Kidney (tissue), 13 donors: ENCODE measurements at regions not wholly inside any gene's neighbourhood (a gene's known extent, or its start where the extent isn't known, plus 50 kb on each side); places are given as distances from the start of the nearest gene placed in this dataset.
A peak's percentile ranks its signal among the peaks of the same experiment; 100 is the strongest.

Experiments used
- DNase-seq, 5 donors: peaks; one replicate each; pipeline ENCODE4 v3.0.0-alpha.2; 2013 to 2020
- FAIRE-seq: peaks from 2 replicates; lab custom pipeline; 2012; peaks lifted over from hg19 to GRCh38; lab: Jason Lieb, UNC
- H3K27ac ChIP-seq, 2 donors: one replicate each; pipeline ENCODE4 v1.7.0; 2013; ENCODE audit warnings: low read depth in 2 of 2, low read length in 2 of 2, inconsistent platforms in 1 of 2
- H3K27me3 ChIP-seq: one replicate; pipeline ENCODE4 v1.7.1; 2013; ENCODE audit warnings: low read length, inconsistent platforms; ENCODE audit not compliant: control insufficient read depth, insufficient read depth
- H3K36me3 ChIP-seq, 3 donors: one replicate each; pipeline versions ENCODE4 v1.7.0 to v1.7.1; 2013; ENCODE audit warnings: low read length in 3 of 3, control low read depth in 1 of 3, inconsistent platforms in 1 of 3; ENCODE audit not compliant: insufficient read depth in 3 of 3, control insufficient read depth in 2 of 3
- H3K4me1 ChIP-seq, 3 donors: one replicate each; pipeline versions ENCODE4 v1.7.0 to v1.7.1; 2013; ENCODE audit warnings: low read length in 3 of 3, inconsistent platforms in 1 of 3, low read depth in 1 of 3; ENCODE audit not compliant: control insufficient read depth in 2 of 3, insufficient read depth in 2 of 3
- H3K4me3 ChIP-seq, 3 donors: one replicate each; pipeline versions ENCODE4 v1.7.0 to v1.8.1; 2013; ENCODE audit warnings: low read length in 3 of 3, control low read depth in 1 of 3, inconsistent platforms in 1 of 3
- H3K9ac ChIP-seq, 3 donors: one replicate each; pipeline versions ENCODE4 v1.7.0 to v1.7.1; 2013; ENCODE audit warnings: low read length in 3 of 3, control low read depth in 1 of 3, inconsistent platforms in 1 of 3
- H3K9me3 ChIP-seq, 3 donors: one replicate each; pipeline versions ENCODE4 v1.7.0 to v1.7.1; 2013; ENCODE audit warnings: low read length in 3 of 3, control low read depth in 1 of 3, inconsistent platforms in 1 of 3; ENCODE audit not compliant: control insufficient read depth in 2 of 3, insufficient read depth in 1 of 3
- intact Hi-C: fragments of 100-400 bp; cut with DNase I; formaldehyde crosslinking; loops from one replicate; pipeline ENCODE4 v1.11.1; 2022
- TF ChIP-seq, protein P1 (sequence below): IDR thresholded peaks from 3 replicates; pipeline ENCODE4 v1.5.1; 2012; ENCODE audit warnings: mild to moderate bottlenecking, moderate library complexity, borderline replicate concordance; ENCODE audit not compliant: insufficient read depth; ENCODE audit errors: extremely low read depth
- donor health status: control.
- donor health status: control.
- donor health status: control.
- donor health status: control.
- donor health status: control.
- donor health status: DM: yes; HTN: yes; CAD: no.
- donor health status: Normal renal cell carcinoma (clear cell type).

- Histone ChIP-seq H3K36me3 (no peaks in the 10 kb centered on the region), H3K4me3 (no peak overlapping the region), H3K9ac (no peak overlapping the region), H3K4me1 (no peaks in the 10 kb centered on the region), H3K9me3 (no peaks in the 10 kb centered on the region), H3K27me3 (no peaks in the 10 kb centered on the region), H3K27ac (no peak overlapping the region)
- DNase-seq = no peak
- FAIRE-seq = no peak
- TF ChIP-seq, protein P1, sequence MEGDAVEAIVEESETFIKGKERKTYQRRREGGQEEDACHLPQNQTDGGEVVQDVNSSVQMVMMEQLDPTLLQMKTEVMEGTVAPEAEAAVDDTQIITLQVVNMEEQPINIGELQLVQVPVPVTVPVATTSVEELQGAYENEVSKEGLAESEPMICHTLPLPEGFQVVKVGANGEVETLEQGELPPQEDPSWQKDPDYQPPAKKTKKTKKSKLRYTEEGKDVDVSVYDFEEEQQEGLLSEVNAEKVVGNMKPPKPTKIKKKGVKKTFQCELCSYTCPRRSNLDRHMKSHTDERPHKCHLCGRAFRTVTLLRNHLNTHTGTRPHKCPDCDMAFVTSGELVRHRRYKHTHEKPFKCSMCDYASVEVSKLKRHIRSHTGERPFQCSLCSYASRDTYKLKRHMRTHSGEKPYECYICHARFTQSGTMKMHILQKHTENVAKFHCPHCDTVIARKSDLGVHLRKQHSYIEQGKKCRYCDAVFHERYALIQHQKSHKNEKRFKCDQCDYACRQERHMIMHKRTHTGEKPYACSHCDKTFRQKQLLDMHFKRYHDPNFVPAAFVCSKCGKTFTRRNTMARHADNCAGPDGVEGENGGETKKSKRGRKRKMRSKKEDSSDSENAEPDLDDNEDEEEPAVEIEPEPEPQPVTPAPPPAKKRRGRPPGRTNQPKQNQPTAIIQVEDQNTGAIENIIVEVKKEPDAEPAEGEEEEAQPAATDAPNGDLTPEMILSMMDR = no peak
- intact Hi-C loops = no loop called here
Measured at GRCh38 chr3:145760036-145760435, 400.9 kb downstream of the PLOD2 start.

- H3K4me3 ChIP-seq = no peak overlapping the region
- FAIRE-seq (no peak), DNase-seq (peak in 1 of 5 donors; percentile 20)
- no peaks in the 10 kb centered on the region for H3K9me3 ChIP-seq
- TF ChIP-seq, protein P1 = no peak
- intact Hi-C loops = no loop called here
- no peaks in the 10 kb centered on the region for H3K4me1 ChIP-seq
- no peaks in the 10 kb centered on the region for H3K27me3 ChIP-seq
- H3K36me3 ChIP-seq = no peaks in the 10 kb centered on the region
- H3K27ac ChIP-seq = no peak overlapping the region
- H3K9ac ChIP-seq = no peak overlapping the region
Measured at GRCh38 chr3:145767909-145768308, 393.1 kb downstream of the PLOD2 start.

DNA sequence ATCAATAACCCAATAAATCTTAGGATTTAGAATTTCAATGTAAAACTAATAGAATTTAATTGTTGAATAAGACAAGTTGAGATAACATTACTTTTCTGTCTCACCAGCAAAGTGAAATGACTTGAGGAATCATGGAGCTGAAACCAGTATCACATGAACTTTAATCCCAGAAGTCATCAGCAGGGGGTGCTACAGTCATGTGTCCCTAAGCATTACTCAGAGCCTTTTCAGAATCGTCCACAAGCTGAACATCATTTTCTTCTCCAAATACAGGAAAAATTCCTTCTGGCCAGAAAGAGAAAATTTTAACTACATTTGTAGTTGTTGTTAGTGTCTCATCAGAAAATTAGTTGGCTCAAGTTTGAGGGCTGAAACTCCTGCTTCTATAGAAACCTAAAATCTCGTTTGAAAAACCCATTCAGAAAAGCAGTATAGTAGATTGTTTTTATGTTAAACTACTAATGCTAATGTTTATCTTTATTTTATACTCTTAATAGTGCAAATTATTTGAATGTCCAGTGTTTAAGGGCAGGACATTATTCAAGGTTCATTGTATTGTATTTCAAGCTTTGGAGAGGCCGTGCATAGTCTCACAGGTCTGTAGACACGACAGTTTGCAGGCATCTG is 384.1 kb downstream of the PLOD2 start:
- H3K9ac ChIP-seq = no peak overlapping the region
- FAIRE-seq (peak; percentile 39), DNase-seq (peak in 3 of 5 donors; percentile 14 to 64 (median 52))
- H3K27me3 ChIP-seq = no peaks in the 10 kb centered on the region
- intact Hi-C loops = no loop called here
- no peaks in the 10 kb centered on the region for H3K4me1 ChIP-seq
- no peaks in the 10 kb centered on the region for H3K9me3 ChIP-seq
- no peaks in the 10 kb centered on the region for H3K36me3 ChIP-seq
- no peak overlapping the region for H3K27ac ChIP-seq
- H3K4me3 ChIP-seq = no peak overlapping the region
- TF ChIP-seq, protein P1 = peak; percentile 40

DNA sequence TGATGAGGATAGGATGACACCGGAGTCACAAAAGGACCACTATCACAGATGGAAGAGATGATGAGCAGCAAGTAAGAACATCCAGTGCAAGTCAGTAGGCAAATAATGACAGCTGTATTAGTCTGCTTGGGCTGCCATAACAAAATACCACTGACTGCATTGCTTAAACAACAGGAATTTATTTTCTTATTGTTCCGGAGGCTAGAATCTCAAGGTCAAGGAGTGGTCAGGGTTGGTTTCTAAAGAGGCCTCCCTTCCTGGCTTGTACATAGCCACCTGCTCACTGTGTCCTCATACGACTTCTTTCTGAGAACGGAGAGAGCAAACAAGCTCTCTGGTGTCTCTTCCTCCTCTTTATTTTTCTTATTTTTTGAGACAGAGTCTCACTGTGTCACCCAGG is 380.7 kb downstream of the PLOD2 start:
- no peaks in the 10 kb centered on the region for H3K27me3 ChIP-seq
- H3K36me3 ChIP-seq = no peaks in the 10 kb centered on the region
- FAIRE-seq (no peak), DNase-seq (no peak)
- intact Hi-C loops = no loop called here
- no peak overlapping the region for H3K9ac ChIP-seq
- H3K9me3 ChIP-seq = no peaks in the 10 kb centered on the region
- no peak overlapping the region for H3K27ac ChIP-seq
- H3K4me1 ChIP-seq = no peaks in the 10 kb centered on the region
- no peak overlapping the region for H3K4me3 ChIP-seq
- TF ChIP-seq, protein P1 = no peak
